ENCODE measurements at regions not wholly inside any gene's neighbourhood (a gene's known extent, or its start where the extent isn't known, plus 50 kb on each side); places are given as distances from the start of the nearest gene placed in this dataset.

GRCh38 chr1:209042413-209042812, 541.1 kb upstream of the CAMK1G start:
- intact Hi-C loops (cut with DNase I): no loop called here
- DNase-seq (no peak), ATAC-seq (no peak)
- Histone ChIP-seq H3K4me1 (peaks cover 6% of the 10 kb centered on the region), H3K36me3 (no peaks in the 10 kb centered on the region), H3K27me3 (ENCODE audit: low read depth) (no peaks in the 10 kb centered on the region), H3K4me3 (no peak overlapping the region), H3K27ac (no peak overlapping the region), H3K9me3 (no peaks in the 10 kb centered on the region)
- TF ChIP-seq CTCF (IDR thresholded peaks at IDR 0.05): no peak

- intact Hi-C loops (cut with DNase I): no loop called here
- Histone ChIP-seq H3K36me3 (no peaks in the 10 kb centered on the region), H3K9me3 (no peaks in the 10 kb centered on the region), H3K4me1 (no peaks in the 10 kb centered on the region), H3K4me3 (no peak overlapping the region), H3K27me3 (ENCODE audit: low read depth) (no peaks in the 10 kb centered on the region), H3K27ac (peak overlapping the region; percentile 22)
- no peak for DNase-seq
- ATAC-seq: peak; percentile 83 to 92
- no peak for TF ChIP-seq CTCF (IDR thresholded peaks at IDR 0.05)
Measured at GRCh38 chr1:209045331-209046057, 538.0 kb upstream of the CAMK1G start.

GRCh38 chr1:209046058-209046417, 537.5 kb upstream of the CAMK1G start:
- DNase-seq (no peak), ATAC-seq (no peak)
- Histone ChIP-seq H3K27me3 (ENCODE audit: low read depth) (no peaks in the 10 kb centered on the region), H3K36me3 (no peaks in the 10 kb centered on the region), H3K4me1 (no peaks in the 10 kb centered on the region), H3K27ac (no peak overlapping the region), H3K9me3 (no peaks in the 10 kb centered on the region), H3K4me3 (no peak overlapping the region)
- intact Hi-C loops (cut with DNase I): no loop called here
- no peak for TF ChIP-seq CTCF (IDR thresholded peaks at IDR 0.05)

DNA sequence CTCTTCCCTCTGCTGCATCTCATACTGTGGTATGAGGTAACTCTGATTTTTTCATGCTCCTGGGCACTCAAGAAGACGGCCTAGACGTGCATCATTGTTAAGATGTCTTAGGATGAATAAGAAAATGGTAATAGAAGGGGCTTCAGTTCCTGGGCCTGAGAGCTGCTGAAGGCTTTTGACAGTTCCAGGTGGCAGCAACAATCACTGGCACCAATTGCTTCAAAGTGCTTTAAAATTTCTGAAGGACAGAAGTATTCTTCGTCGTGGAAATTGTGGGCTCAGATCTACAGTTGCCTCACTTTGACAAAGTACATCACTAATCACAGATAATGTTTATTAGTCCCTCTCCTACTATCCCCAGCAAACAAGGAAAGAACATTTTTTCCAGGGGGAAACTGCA, 536.6 kb upstream of the CAMK1G start:
- no peaks in the 10 kb centered on the region for H3K9me3 ChIP-seq
- H3K4me3 ChIP-seq: no peak overlapping the region
- no peaks in the 10 kb centered on the region for H3K4me1 ChIP-seq
- no peak overlapping the region for H3K27ac ChIP-seq
- DNase-seq (no peak), ATAC-seq (no peak)
- no peaks in the 10 kb centered on the region for H3K36me3 ChIP-seq
- TF ChIP-seq CTCF (IDR thresholded peaks at IDR 0.05): no peak
- H3K27me3 ChIP-seq (ENCODE audit: low read depth): no peaks in the 10 kb centered on the region
- intact Hi-C loops (cut with DNase I): no loop called here

GRCh38 chr1:209048941-209049669, 534.4 kb upstream of the CAMK1G start:
- no peaks in the 10 kb centered on the region for H3K4me1 ChIP-seq
- no peak for ATAC-seq
- no peaks in the 10 kb centered on the region for H3K27me3 ChIP-seq (ENCODE audit: low read depth)
- no peak for DNase-seq
- TF ChIP-seq CTCF (IDR thresholded peaks at IDR 0.05): no peak
- H3K27ac ChIP-seq: no peak overlapping the region
- no peaks in the 10 kb centered on the region for H3K9me3 ChIP-seq
- H3K36me3 ChIP-seq: no peaks in the 10 kb centered on the region
- no peak overlapping the region for H3K4me3 ChIP-seq
- intact Hi-C loops (cut with DNase I): no loop called here

All from lower lobe of right lung (tissue), 2 donors.